HL-60 (cell line): ENCODE measurements at regions not wholly inside any gene's neighbourhood (a gene's known extent, or its start where the extent isn't known, plus 50 kb on each side); places are given as distances from the start of the nearest gene placed in this dataset.

Experiments used
- TF ChIP-seq, protein P1 (sequence below): IDR thresholded peaks from one replicate; pipeline ENCODE4 v1.5.1; 2011; ENCODE audit warnings: low read length, control low read depth, inconsistent platforms; ENCODE audit not compliant: insufficient read depth
- TF ChIP-seq, protein P2 (sequence below): IDR thresholded peaks from 2 replicates; pipeline ENCODE4 v1.6.1; 2012; ENCODE audit warnings: low read depth; ENCODE audit not compliant: insufficient replicate concordance

DNA sequence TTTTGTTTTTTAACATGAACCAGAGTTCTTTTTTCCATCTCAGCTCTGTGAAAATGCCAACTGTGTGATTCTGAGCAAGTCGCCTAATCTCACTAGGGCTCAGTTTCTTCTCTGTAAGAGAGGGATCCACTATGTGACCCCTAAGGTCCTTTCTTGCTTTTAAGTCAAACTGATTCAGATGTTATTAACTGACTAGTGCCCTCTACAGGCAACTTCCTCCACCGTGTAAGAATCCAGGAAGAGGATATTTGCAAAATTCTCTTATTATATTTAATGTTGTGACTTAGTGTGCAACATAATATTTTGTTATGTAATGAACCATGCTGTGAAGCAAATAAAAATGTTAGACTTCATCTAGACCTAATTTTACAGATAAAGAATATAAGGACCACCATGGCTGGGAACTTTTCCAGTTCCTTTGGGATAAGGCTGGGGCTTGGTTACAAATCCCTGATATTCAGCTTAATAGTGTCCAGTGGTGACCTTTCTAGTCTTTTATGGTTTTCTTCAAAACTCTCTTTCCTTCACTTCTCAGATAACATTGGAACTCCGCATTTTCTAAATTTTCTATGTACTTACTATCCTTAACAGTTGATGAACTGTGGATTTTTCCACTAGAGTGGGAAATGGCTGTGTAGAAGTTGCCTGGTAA lies 244.7 kb downstream of the PIK3R1 start:
- TF ChIP-seq, protein P1, sequence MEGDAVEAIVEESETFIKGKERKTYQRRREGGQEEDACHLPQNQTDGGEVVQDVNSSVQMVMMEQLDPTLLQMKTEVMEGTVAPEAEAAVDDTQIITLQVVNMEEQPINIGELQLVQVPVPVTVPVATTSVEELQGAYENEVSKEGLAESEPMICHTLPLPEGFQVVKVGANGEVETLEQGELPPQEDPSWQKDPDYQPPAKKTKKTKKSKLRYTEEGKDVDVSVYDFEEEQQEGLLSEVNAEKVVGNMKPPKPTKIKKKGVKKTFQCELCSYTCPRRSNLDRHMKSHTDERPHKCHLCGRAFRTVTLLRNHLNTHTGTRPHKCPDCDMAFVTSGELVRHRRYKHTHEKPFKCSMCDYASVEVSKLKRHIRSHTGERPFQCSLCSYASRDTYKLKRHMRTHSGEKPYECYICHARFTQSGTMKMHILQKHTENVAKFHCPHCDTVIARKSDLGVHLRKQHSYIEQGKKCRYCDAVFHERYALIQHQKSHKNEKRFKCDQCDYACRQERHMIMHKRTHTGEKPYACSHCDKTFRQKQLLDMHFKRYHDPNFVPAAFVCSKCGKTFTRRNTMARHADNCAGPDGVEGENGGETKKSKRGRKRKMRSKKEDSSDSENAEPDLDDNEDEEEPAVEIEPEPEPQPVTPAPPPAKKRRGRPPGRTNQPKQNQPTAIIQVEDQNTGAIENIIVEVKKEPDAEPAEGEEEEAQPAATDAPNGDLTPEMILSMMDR, result peak; percentile 25
- TF ChIP-seq, protein P2, sequence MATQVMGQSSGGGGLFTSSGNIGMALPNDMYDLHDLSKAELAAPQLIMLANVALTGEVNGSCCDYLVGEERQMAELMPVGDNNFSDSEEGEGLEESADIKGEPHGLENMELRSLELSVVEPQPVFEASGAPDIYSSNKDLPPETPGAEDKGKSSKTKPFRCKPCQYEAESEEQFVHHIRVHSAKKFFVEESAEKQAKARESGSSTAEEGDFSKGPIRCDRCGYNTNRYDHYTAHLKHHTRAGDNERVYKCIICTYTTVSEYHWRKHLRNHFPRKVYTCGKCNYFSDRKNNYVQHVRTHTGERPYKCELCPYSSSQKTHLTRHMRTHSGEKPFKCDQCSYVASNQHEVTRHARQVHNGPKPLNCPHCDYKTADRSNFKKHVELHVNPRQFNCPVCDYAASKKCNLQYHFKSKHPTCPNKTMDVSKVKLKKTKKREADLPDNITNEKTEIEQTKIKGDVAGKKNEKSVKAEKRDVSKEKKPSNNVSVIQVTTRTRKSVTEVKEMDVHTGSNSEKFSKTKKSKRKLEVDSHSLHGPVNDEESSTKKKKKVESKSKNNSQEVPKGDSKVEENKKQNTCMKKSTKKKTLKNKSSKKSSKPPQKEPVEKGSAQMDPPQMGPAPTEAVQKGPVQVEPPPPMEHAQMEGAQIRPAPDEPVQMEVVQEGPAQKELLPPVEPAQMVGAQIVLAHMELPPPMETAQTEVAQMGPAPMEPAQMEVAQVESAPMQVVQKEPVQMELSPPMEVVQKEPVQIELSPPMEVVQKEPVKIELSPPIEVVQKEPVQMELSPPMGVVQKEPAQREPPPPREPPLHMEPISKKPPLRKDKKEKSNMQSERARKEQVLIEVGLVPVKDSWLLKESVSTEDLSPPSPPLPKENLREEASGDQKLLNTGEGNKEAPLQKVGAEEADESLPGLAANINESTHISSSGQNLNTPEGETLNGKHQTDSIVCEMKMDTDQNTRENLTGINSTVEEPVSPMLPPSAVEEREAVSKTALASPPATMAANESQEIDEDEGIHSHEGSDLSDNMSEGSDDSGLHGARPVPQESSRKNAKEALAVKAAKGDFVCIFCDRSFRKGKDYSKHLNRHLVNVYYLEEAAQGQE, result no peak
